ENCODE measurements at regions not wholly inside any gene's neighbourhood (a gene's known extent, or its start where the extent isn't known, plus 50 kb on each side); places are given as distances from the start of the nearest gene placed in this dataset.

DNA sequence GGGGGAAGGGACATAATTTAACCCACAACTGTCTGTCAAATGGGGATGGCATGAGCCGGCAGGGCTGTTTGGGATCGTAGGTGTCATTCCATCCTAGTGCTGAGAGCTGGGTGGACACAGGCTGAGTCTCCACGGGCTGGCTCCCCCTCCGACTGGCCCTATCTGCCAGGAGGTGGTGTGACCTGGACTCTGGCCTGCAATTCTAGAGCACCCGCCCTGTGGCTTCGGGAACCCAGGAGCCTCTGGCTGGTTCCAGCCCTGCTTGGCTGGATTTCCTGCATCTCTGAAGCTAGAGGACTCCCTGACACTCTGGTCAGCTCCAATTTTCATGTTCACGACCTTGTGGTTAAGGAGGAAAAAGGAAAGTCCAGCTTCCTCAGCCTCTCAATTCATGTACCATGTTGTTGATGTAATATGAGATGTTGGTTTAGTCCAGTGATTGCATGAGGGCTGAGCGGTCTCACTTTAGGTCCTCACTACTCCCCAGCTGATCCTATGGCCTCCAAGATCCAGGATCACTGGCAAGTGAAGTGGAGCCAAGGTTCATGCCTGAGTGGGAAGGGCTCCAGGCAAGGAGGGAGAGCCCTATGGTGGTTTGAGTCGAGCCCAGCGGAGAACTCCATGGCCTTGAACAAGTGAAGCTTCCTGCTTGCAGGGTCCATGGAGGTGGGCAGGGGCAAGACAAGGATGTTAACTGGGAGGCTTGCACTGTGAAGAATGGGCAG lies 169.1 kb downstream of the NDUFA10 start:
- Mint-ChIP-seq H3K27ac (no peak overlapping the region), H3K4me3 (no peak overlapping the region), H3K9me3 (peaks cover 58% of the 10 kb centered on the region), H3K27me3 (ENCODE audit: insufficient read depth) (0 out of 2 replicates have a peak, but pooled peaks cover 3% of the 10 kb centered on the region), H3K4me1 (ENCODE audit: low read depth) (no peaks in the 10 kb centered on the region), H3K36me3 (ENCODE audit: low read depth) (no peaks in the 10 kb centered on the region; the same call in 1 of the 2 replicates)
- no peak for DNase-seq
- TF ChIP-seq, protein P1, sequence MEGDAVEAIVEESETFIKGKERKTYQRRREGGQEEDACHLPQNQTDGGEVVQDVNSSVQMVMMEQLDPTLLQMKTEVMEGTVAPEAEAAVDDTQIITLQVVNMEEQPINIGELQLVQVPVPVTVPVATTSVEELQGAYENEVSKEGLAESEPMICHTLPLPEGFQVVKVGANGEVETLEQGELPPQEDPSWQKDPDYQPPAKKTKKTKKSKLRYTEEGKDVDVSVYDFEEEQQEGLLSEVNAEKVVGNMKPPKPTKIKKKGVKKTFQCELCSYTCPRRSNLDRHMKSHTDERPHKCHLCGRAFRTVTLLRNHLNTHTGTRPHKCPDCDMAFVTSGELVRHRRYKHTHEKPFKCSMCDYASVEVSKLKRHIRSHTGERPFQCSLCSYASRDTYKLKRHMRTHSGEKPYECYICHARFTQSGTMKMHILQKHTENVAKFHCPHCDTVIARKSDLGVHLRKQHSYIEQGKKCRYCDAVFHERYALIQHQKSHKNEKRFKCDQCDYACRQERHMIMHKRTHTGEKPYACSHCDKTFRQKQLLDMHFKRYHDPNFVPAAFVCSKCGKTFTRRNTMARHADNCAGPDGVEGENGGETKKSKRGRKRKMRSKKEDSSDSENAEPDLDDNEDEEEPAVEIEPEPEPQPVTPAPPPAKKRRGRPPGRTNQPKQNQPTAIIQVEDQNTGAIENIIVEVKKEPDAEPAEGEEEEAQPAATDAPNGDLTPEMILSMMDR (IDR thresholded peaks at IDR 0.05) = no peak

DNA sequence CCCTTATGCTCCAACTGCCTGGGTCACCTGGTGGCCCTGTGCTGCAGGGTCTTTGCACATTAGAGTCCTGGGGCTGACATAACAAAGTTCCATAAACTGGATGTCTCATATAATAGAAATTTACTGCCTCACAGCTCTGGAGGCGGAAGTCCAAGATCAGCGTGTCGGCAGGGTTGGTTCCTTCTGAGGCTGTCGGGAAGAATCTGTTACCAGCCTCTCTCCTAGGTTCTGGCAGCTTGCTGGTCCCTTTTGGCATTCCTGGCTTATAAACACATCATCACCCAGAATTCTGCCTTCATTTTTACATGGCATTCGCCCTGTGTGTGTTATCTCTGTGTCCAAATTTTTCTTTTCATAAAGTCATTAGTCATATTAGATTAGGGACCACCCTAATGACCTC lies 170.5 kb downstream of the NDUFA10 start:
- Mint-ChIP-seq H3K27ac (no peak overlapping the region), H3K36me3 (ENCODE audit: low read depth) (no peaks in the 10 kb centered on the region; the same call in 1 of the 2 replicates), H3K27me3 (ENCODE audit: insufficient read depth) (0 out of 2 replicates have a peak, but pooled peaks cover 3% of the 10 kb centered on the region), H3K4me1 (ENCODE audit: low read depth) (no peaks in the 10 kb centered on the region), H3K4me3 (no peak overlapping the region), H3K9me3 (peaks cover 53% of the 10 kb centered on the region)
- no peak for DNase-seq
- TF ChIP-seq, protein P1 (IDR thresholded peaks at IDR 0.05) = no peak

DNA sequence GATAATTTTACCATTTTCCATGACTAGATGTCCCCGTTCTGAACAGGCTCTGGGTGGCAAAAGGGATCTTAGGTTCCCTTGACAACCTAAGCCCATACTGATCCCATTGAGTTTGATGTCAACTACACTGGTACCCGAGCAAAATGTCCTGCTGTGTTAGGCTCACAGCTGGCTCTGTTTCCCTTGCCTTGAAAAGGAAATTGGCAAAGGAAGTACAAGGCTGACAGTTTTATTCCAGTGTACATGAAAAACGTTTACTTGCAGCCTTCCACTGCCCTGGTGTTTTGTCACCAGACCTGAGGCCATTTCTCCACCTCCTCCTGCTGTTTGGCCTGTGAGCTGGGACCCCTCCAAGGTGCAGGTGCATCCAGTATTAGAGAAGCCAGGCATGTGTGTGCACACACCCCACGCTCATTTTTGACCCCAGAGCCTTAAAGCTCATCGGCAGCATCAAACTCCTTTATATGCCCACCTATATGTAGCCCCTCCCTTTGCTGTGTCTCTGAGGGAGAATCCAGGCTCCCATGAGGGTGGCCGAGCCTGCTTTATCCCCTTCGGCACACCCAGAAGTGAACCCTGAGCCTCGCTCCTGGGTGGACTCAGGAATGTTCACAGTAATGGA lies 171.3 kb downstream of the NDUFA10 start:
- no peaks in the 10 kb centered on the region for H3K4me1 Mint-ChIP-seq (ENCODE audit: low read depth)
- no peak for DNase-seq
- TF ChIP-seq, protein P1 (IDR thresholded peaks at IDR 0.05) = no peak
- 0 out of 2 replicates have a peak, but pooled peaks cover 3% of the 10 kb centered on the region for H3K27me3 Mint-ChIP-seq (ENCODE audit: insufficient read depth)
- no peak overlapping the region for H3K4me3 Mint-ChIP-seq
- H3K36me3 Mint-ChIP-seq (ENCODE audit: low read depth) = no peaks in the 10 kb centered on the region; the same call in 1 of the 2 replicates
- H3K27ac Mint-ChIP-seq = no peak overlapping the region
- H3K9me3 Mint-ChIP-seq = peaks cover 58% of the 10 kb centered on the region

DNA sequence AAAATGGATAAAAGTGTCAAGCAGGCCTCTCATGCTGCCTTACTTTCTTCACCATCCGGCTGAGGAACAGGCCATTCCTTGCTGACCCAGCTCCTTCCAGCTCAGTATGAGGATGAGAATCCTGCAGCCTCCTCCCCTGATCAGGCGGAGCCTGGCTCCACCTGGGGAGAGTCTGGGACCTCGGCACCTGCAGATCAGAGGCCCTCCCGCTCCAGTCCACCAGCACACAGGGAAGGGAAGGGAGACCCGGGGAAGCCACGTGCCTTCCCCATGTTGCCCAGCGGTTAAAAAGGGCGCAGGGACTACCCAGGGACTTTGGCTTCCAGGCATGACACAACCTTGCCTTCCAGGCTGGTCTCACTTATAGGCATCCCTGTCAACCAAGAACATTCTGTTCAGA lies 172.0 kb downstream of the NDUFA10 start:
- Mint-ChIP-seq H3K9me3 (peaks cover 53% of the 10 kb centered on the region), H3K27ac (no peak overlapping the region), H3K36me3 (ENCODE audit: low read depth) (no peaks in the 10 kb centered on the region; the same call in 1 of the 2 replicates), H3K4me1 (ENCODE audit: low read depth) (no peaks in the 10 kb centered on the region), H3K4me3 (no peak overlapping the region), H3K27me3 (ENCODE audit: insufficient read depth) (0 out of 2 replicates have a peak, but pooled peaks cover 3% of the 10 kb centered on the region)
- TF ChIP-seq, protein P1 (IDR thresholded peaks at IDR 0.05) = no peak
- DNase-seq = no peak

DNA sequence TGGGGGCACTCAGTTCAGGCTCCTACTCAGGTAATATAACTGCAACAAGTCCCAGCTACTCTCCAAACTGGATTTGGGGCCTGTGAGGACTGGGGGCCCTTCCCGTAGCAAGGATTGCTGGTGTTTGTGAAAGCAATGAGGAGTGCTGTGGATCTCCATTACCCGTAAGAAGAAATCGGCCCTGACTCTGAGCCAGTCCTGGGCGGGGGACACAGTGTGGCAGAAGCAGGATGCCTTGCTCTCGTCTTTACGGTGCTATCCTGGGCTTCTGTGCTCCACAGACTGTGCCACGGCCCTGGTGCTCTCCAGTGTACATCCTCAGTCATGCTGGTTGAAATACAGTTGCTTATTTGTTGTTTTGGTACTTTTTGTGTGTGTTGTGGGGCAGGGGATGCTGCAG lies 172.9 kb downstream of the NDUFA10 start:
- Mint-ChIP-seq H3K4me3 (no peak overlapping the region), H3K27me3 (ENCODE audit: insufficient read depth) (0 out of 2 replicates have a peak, but pooled peaks cover 3% of the 10 kb centered on the region), H3K36me3 (ENCODE audit: low read depth) (no peaks in the 10 kb centered on the region; the same call in 1 of the 2 replicates), H3K27ac (no peak overlapping the region), H3K9me3 (peaks cover 51% of the 10 kb centered on the region), H3K4me1 (ENCODE audit: low read depth) (no peaks in the 10 kb centered on the region)
- DNase-seq = no peak
- TF ChIP-seq, protein P1 (IDR thresholded peaks at IDR 0.05) = no peak

All from HFFc6 (cell line).